GM12878 (cell line): ENCODE measurements at regions not wholly inside any gene's neighbourhood (a gene's known extent, or its start where the extent isn't known, plus 50 kb on each side); places are given as distances from the start of the nearest gene placed in this dataset.

Experiments used
- ATAC-seq: fragments of 200-7000 bp; cut with Tn5 transposase; 3 replicates; pipeline ENCODE4 v1.9.1; 2020; ENCODE audit warnings: mild to moderate bottlenecking, moderate library complexity
- BruUV-seq: library from RNA; stranded (reverse); fragments of 400-500 nt; replicated peaks from 2 replicates; lab custom pipeline; 2021; lab: Mats Ljungman, UMichigan
- CTCF ChIA-PET: fragments of 300-600 bp; sonication (Branson Sonifier 250); formaldehyde crosslinking; extraction: SDS; loops from one replicate; lab custom pipeline; 2021; ENCODE audit warnings: inconsistent platforms; lab: Yijun Ruan, JAX
- POLR2A ChIA-PET: fragments of 350-600 bp; formaldehyde crosslinking; extraction: SDS; loops from one replicate; lab custom pipeline; 2021; ENCODE audit warnings: inconsistent platforms; lab: Charles Lee
- RAD21 ChIA-PET: fragments of 300-600 bp; sonication (Branson Sonifier 250); formaldehyde crosslinking; loops from one replicate; lab custom pipeline; 2023; ENCODE audit warnings: antibody characterized with exemption; ENCODE audit not compliant: unreplicated experiment; lab: Charles Lee
- SMC1A ChIA-PET: fragments of 300-600 bp; sonication (Branson Sonifier 250); formaldehyde crosslinking; loops from one replicate; lab custom pipeline; 2023; ENCODE audit not compliant: unreplicated experiment, uncharacterized antibody; lab: Charles Lee
- DNase-seq: peaks from one replicate; pipeline ENCODE4 v3.0.0-alpha.2; 2011; ENCODE audit warnings: low read depth, low spot score
- FAIRE-seq: peaks from 3 replicates; lab custom pipeline; 2011; peaks lifted over from hg19 to GRCh38; lab: Jason Lieb, UNC
- H2AFZ ChIP-seq: 2 replicates; pipeline ENCODE4 v1.6.0; 2011; ENCODE audit warnings: low read depth, low read length, control low read depth; ENCODE audit not compliant: control insufficient read depth
- H3K27ac ChIP-seq: 2 replicates; pipeline ENCODE4 v1.5.1; 2011; ENCODE audit warnings: control low read depth; ENCODE audit not compliant: control insufficient read depth, insufficient read depth
- H3K27me3 ChIP-seq, 2 experiments: replicated peaks in 1 of 2; 2 replicates each; pipeline versions ENCODE4 v1.6.0 to v1.6.1; 2011; ENCODE audit warnings: low read length in 1 of 2; ENCODE audit not compliant: control insufficient read depth in 2 of 2, insufficient read depth in 2 of 2
- H3K36me3 ChIP-seq, 2 experiments: 2 replicates each; pipeline ENCODE4 v1.5.1; 2011; ENCODE audit warnings: low read length in 1 of 2; ENCODE audit not compliant: control insufficient read depth in 2 of 2, insufficient read depth in 2 of 2
- H3K4me1 ChIP-seq: 2 replicates; pipeline ENCODE4 v1.6.1; 2011; ENCODE audit warnings: mild to moderate bottlenecking, low read length, moderate library complexity, mixed read lengths; ENCODE audit not compliant: control insufficient read depth, insufficient read depth
- H3K4me2 ChIP-seq: 2 replicates; pipeline ENCODE4 v1.6.0; 2011; ENCODE audit warnings: control low read depth; ENCODE audit not compliant: control insufficient read depth, insufficient read depth
- H3K4me3 ChIP-seq: fragments of 200-600 bp; sonication (generic); 2 replicates; pipeline ENCODE4 v1.5.1; 2016
- H3K79me2 ChIP-seq: 2 replicates; pipeline ENCODE4 v1.6.0; 2011; ENCODE audit warnings: low read length; ENCODE audit not compliant: control insufficient read depth, insufficient read depth
- H3K9ac ChIP-seq: 2 replicates; pipeline ENCODE4 v1.8.0; 2011; ENCODE audit warnings: low read length, control low read depth, mixed read lengths; ENCODE audit not compliant: control insufficient read depth, insufficient read depth
- H3K9me3 ChIP-seq: replicated peaks from 3 replicates; pipeline ENCODE4 v1.5.1; 2011; ENCODE audit warnings: mild to moderate bottlenecking, low read length; ENCODE audit not compliant: control insufficient read depth, insufficient read depth
- H4K20me1 ChIP-seq: 2 replicates; pipeline ENCODE4 v1.6.0; 2011; ENCODE audit not compliant: control insufficient read depth, insufficient read depth
- E2F8 ChIP-seq: fragments of 450-650 bp; IDR thresholded peaks from 2 replicates; pipeline ENCODE4 v1.6.1; 2018; ENCODE audit warnings: mild to moderate bottlenecking, low read depth, moderate library complexity; ENCODE audit not compliant: partially characterized antibody
- EGR1 ChIP-seq, 2 experiments: IDR thresholded peaks; 1 replicate in 1 of 2; 2 replicates in 1 of 2; pipeline ENCODE4 v1.6.1; 2011 to 2012; ENCODE audit warnings: low read depth in 2 of 2, low read length in 2 of 2, borderline replicate concordance in 1 of 2, mild to moderate bottlenecking in 1 of 2, moderate library complexity in 1 of 2
- ELK1 ChIP-seq: IDR thresholded peaks from 2 replicates; pipeline ENCODE4 v1.6.1; 2012; ENCODE audit warnings: low read depth, low read length, improper control_type of control experiment
- JUND ChIP-seq: IDR thresholded peaks from 2 replicates; pipeline ENCODE4 v1.6.1; 2012; ENCODE audit warnings: low read depth, mild to moderate bottlenecking, low read length, improper control_type of control experiment, moderate library complexity
- NBN ChIP-seq: fragments of 450-650 bp; IDR thresholded peaks from 2 replicates; pipeline ENCODE4 v1.6.1; 2016
- PAX5 ChIP-seq: IDR thresholded peaks from 2 replicates; pipeline ENCODE4 v1.6.1; 2011; ENCODE audit warnings: low read depth, low read length, borderline replicate concordance
- PAX8 ChIP-seq: fragments of 450-650 bp; IDR thresholded peaks from 2 replicates; pipeline ENCODE4 v1.6.1; 2017; ENCODE audit warnings: mild to moderate bottlenecking, moderate library complexity
- RELB ChIP-seq: fragments of 450-650 bp; IDR thresholded peaks from 2 replicates; pipeline ENCODE4 v1.6.1; 2017; ENCODE audit warnings: low read depth, mild to moderate bottlenecking, moderate library complexity
- SIX5 ChIP-seq: IDR thresholded peaks from 2 replicates; pipeline ENCODE4 v1.6.1; 2011; ENCODE audit warnings: mild to moderate bottlenecking, low read depth, low read length, moderate library complexity; ENCODE audit not compliant: severe bottlenecking
- STAT3 ChIP-seq: IDR thresholded peaks from 2 replicates; pipeline ENCODE4 v1.6.1; 2011; ENCODE audit warnings: low read depth, low read length, improper control_type of control experiment
- TAF1 ChIP-seq: IDR thresholded peaks from 2 replicates; pipeline ENCODE4 v1.6.1; 2011; ENCODE audit warnings: mild to moderate bottlenecking, low read depth, low read length, borderline replicate concordance
- ZNF592 ChIP-seq: fragments of 450-650 bp; IDR thresholded peaks from 2 replicates; pipeline ENCODE4 v1.6.1; 2017; ENCODE audit warnings: mild to moderate bottlenecking, moderate library complexity
- WGBS: methylation state at CpG from one replicate; pipeline ENCODE4 v1.1.6; 2016; ENCODE audit warnings: low lambda C conversion rate; ENCODE audit not compliant: insufficient replicate concordance, insufficient coverage; ENCODE audit errors: missing lambda C conversion rate; 5-methylcytosine and 5-hydroxymethylcytosine counted together
- in situ Hi-C: fragments of 300-500 bp; cut with MboI; formaldehyde crosslinking; loops from 9 replicates; pipeline ENCODE4 v1.14.3; 2018; ENCODE audit warnings: mixed read lengths
- intact Hi-C: fragments of 100-400 bp; cut with micrococcal nuclease; formaldehyde crosslinking; loops from one replicate; pipeline ENCODE4 v1.14.2; 2022; ENCODE audit not compliant: unreplicated experiment

- TF ChIP-seq EGR1 (IDR thresholded peaks at IDR 0.05; ENCODE audit: borderline replicate concordance in 1 of 2, low read depth in 2 of 2, low read length in 2 of 2) (no peak), RELB (no peak), PAX8 (no peak), NBN (no peak), SIX5 (no peak), TAF1 (no peak)
Measured at GRCh38 chr4:67126570-67126969, 418.7 kb downstream of the CENPC start (continued).

- no peaks in the 10 kb centered on the region for H3K4me1 ChIP-seq
- CTCF ChIA-PET: no interaction called here
- no peak overlapping the region for H3K4me3 ChIP-seq
- 45% methylated on average over 5 of the region's 5 CpGs for WGBS
- no peak overlapping the region for H3K27ac ChIP-seq
- SMC1A ChIA-PET: interaction anchor here (1.5 kb wide), 1 partner anchor 11 kb away, joined by 5 read pairs; no protein-coding TSS in a partner anchor
- ATAC-seq: no peak
- H2AFZ ChIP-seq: no peak overlapping the region
- POLR2A ChIA-PET: no interaction called here
- H3K9me3 ChIP-seq: no peaks in the 10 kb centered on the region
- no peaks in the 10 kb centered on the region for H3K27me3 ChIP-seq
- no peak for FAIRE-seq
- intact Hi-C loops (no loop called here), in situ Hi-C loops (no loop called here)
- H3K79me2 ChIP-seq: no peaks in the 10 kb centered on the region
- DNase-seq: no peak
- H3K4me2 ChIP-seq: no peak overlapping the region
- no TSS peak for BruUV-seq
- no peak overlapping the region for H3K9ac ChIP-seq
- no peaks in the 10 kb centered on the region for H3K36me3 ChIP-seq
- RAD21 ChIA-PET: no interaction called here
- no peaks in the 10 kb centered on the region for H4K20me1 ChIP-seq
- TF ChIP-seq PAX5: no peak
- TF ChIP-seq ELK1: no peak
- TF ChIP-seq E2F8: no peak
- no peak for TF ChIP-seq STAT3
- TF ChIP-seq ZNF592: no peak
- no peak for TF ChIP-seq JUND
Measured at GRCh38 chr4:67125636-67126514, 419.4 kb downstream of the CENPC start.
